Forelimb muscle (tissue), 1 donor: ENCODE measurements at regions not wholly inside any gene's neighbourhood (a gene's known extent, or its start where the extent isn't known, plus 50 kb on each side); places are given as distances from the start of the nearest gene placed in this dataset.

ENCODE experiments used
- DNase-seq: peaks from one replicate; pipeline ENCODE4 v3.0.0-alpha.2; 2013; ENCODE audit warnings: low read depth

GRCh38 chr15:47504624-47505256, 212.6 kb upstream of the SEMA6D start:
- no peak for DNase-seq

- no peak for DNase-seq
Observed at GRCh38 chr15:47505712-47506328, 211.5 kb upstream of the SEMA6D start.

GRCh38 chr15:47506329-47507100, 210.8 kb upstream of the SEMA6D start:
- DNase-seq = no peak

- DNase-seq = no peak
Observed at GRCh38 chr15:47507221-47507985, 209.9 kb upstream of the SEMA6D start.

GRCh38 chr15:47511261-47511660, 206.0 kb upstream of the SEMA6D start:
- no peak for DNase-seq

GRCh38 chr15:47513471-47513870, 203.8 kb upstream of the SEMA6D start:
- DNase-seq = no peak

- DNase-seq = no peak
Observed at GRCh38 chr15:47514200-47514652, 203.1 kb upstream of the SEMA6D start.

GRCh38 chr15:47516558-47516957, 200.7 kb upstream of the SEMA6D start:
- DNase-seq = no peak

GRCh38 chr15:47516972-47517371, 200.3 kb upstream of the SEMA6D start:
- DNase-seq = no peak

GRCh38 chr15:47517737-47518136, 199.6 kb upstream of the SEMA6D start:
- DNase-seq = no peak

GRCh38 chr15:47523681-47524475, 193.4 kb upstream of the SEMA6D start:
- no peak for DNase-seq

- DNase-seq = no peak
Observed at GRCh38 chr15:47529241-47529640, 188.1 kb upstream of the SEMA6D start.

GRCh38 chr15:47534673-47535072, 182.6 kb upstream of the SEMA6D start:
- no peak for DNase-seq

- DNase-seq = no peak
Observed at GRCh38 chr15:47541562-47541961, 175.7 kb upstream of the SEMA6D start.

- DNase-seq = peak; percentile 31
Observed at GRCh38 chr15:47542312-47542989, 174.9 kb upstream of the SEMA6D start.

- peak; percentile 56 for DNase-seq
Observed at GRCh38 chr15:47548231-47548630, 169.1 kb upstream of the SEMA6D start.

- no peak for DNase-seq
Observed at GRCh38 chr15:47548986-47549385, 168.3 kb upstream of the SEMA6D start.

GRCh38 chr15:47551079-47551478, 166.2 kb upstream of the SEMA6D start:
- no peak for DNase-seq

GRCh38 chr15:47551546-47551945, 165.8 kb upstream of the SEMA6D start:
- no peak for DNase-seq

- no peak for DNase-seq
Observed at GRCh38 chr15:47552978-47553608, 164.2 kb upstream of the SEMA6D start.
